Activated CD8-positive, alpha-beta T cell treated with anti-CD3 and anti-CD28 coated beads for 36 hours (primary cell): ENCODE measurements at regions not wholly inside any gene's neighbourhood (a gene's known extent, or its start where the extent isn't known, plus 50 kb on each side); places are given as distances from the start of the nearest gene placed in this dataset.

Experiments
- ATAC-seq: fragments of 200-7000 bp; cut with Tn5 transposase; one replicate; pipeline ENCODE4 v1.10.0; 2021; ENCODE audit warnings: mild to moderate bottlenecking, moderate library complexity
- CTCF ChIA-PET: fragments of 350-600 bp; sonication (Branson Sonifier 250); formaldehyde crosslinking; loops from one replicate; lab custom pipeline; 2021; ENCODE audit warnings: antibody characterized with exemption; lab: Charles Lee
- POLR2A ChIA-PET: fragments of 350-600 bp; sonication (Branson Sonifier 250); formaldehyde crosslinking; loops from one replicate; lab custom pipeline; 2021; ENCODE audit warnings: antibody characterized with exemption; lab: Charles Lee
- DNase-seq: peaks from one replicate; pipeline ENCODE4 v3.0.0-alpha.2; 2020
- H3K27ac Mint-ChIP-seq: one replicate; pipeline ENCODE4 v1.8.0; 2021; ENCODE audit warnings: mild to moderate bottlenecking, mixed read lengths
- H3K27me3 Mint-ChIP-seq: one replicate; pipeline ENCODE4 v1.8.0; 2021; ENCODE audit warnings: mixed read lengths
- H3K36me3 Mint-ChIP-seq: one replicate; pipeline ENCODE4 v1.8.0; 2021; ENCODE audit warnings: low read depth, mixed read lengths
- H3K4me1 Mint-ChIP-seq: one replicate; pipeline ENCODE4 v1.8.0; 2021; ENCODE audit warnings: low read depth, mixed read lengths
- H3K4me3 Mint-ChIP-seq: one replicate; pipeline ENCODE4 v1.8.0; 2021; ENCODE audit warnings: mild to moderate bottlenecking, moderate library complexity, mixed read lengths
- H3K9me3 Mint-ChIP-seq: one replicate; pipeline ENCODE4 v1.8.0; 2021; ENCODE audit warnings: mixed read lengths
- CTCF ChIP-seq: fragments of 200-600 bp; IDR thresholded peaks from one replicate; pipeline ENCODE4 v1.8.0; 2022; ENCODE audit warnings: antibody characterized with exemption, mild to moderate bottlenecking
- intact Hi-C: fragments of 100-400 bp; cut with micrococcal nuclease; formaldehyde crosslinking; loops from one replicate; pipeline ENCODE4 v1.10.0; 2022

- Mint-ChIP-seq H3K36me3 (no peaks in the 10 kb centered on the region), H3K9me3 (no peaks in the 10 kb centered on the region), H3K4me1 (no peaks in the 10 kb centered on the region), H3K27me3 (peaks cover 32% of the 10 kb centered on the region), H3K4me3 (no peak overlapping the region), H3K27ac (no peak overlapping the region)
- intact Hi-C loops, result no loop called here
- POLR2A ChIA-PET, result no interaction called here
- ATAC-seq (no peak), DNase-seq (no peak)
- no peak for TF ChIP-seq CTCF
- CTCF ChIA-PET, result no interaction called here
Measured at GRCh38 chr3:40615918-40616819, 91.4 kb downstream of the ZNF621 start.

GRCh38 chr3:40617084-40617483 lies 92.3 kb downstream of the ZNF621 start:
- TF ChIP-seq CTCF, result no peak
- Mint-ChIP-seq H3K4me3 (no peak overlapping the region), H3K9me3 (no peaks in the 10 kb centered on the region), H3K27me3 (peaks cover 28% of the 10 kb centered on the region), H3K36me3 (no peaks in the 10 kb centered on the region), H3K27ac (no peak overlapping the region), H3K4me1 (no peaks in the 10 kb centered on the region)
- POLR2A ChIA-PET, result no interaction called here
- intact Hi-C loops, result no loop called here
- DNase-seq, result no peak
- ATAC-seq, result no peak
- CTCF ChIA-PET, result interaction anchor here (1.5 kb wide), 1 partner anchor 32 kb away, joined by 3 read pairs; no protein-coding TSS in a partner anchor

GRCh38 chr3:40618158-40618557 lies 93.4 kb downstream of the ZNF621 start:
- DNase-seq, result no peak
- ChIA-PET POLR2A (no interaction called here), CTCF (interaction anchor here (0.7 to 1.5 kb wide), 2 partner anchors 33 to 39 kb away, joined by 3 read pairs; no protein-coding TSS in a partner anchor)
- intact Hi-C loops, result no loop called here
- no peak for TF ChIP-seq CTCF
- no peaks in the 10 kb centered on the region for H3K36me3 Mint-ChIP-seq
- peaks cover 25% of the 10 kb centered on the region for H3K27me3 Mint-ChIP-seq
- ATAC-seq, result no peak
- H3K27ac Mint-ChIP-seq, result no peak overlapping the region
- H3K4me3 Mint-ChIP-seq, result no peak overlapping the region
- H3K4me1 Mint-ChIP-seq, result no peaks in the 10 kb centered on the region
- H3K9me3 Mint-ChIP-seq, result no peaks in the 10 kb centered on the region

GRCh38 chr3:40620151-40620550 lies 95.4 kb downstream of the ZNF621 start:
- TF ChIP-seq CTCF, result no peak
- H3K4me1 Mint-ChIP-seq, result no peaks in the 10 kb centered on the region
- H3K9me3 Mint-ChIP-seq, result no peaks in the 10 kb centered on the region
- DNase-seq (no peak), ATAC-seq (no peak)
- H3K27ac Mint-ChIP-seq, result no peak overlapping the region
- H3K4me3 Mint-ChIP-seq, result no peak overlapping the region
- H3K36me3 Mint-ChIP-seq, result no peaks in the 10 kb centered on the region
- CTCF ChIA-PET, result no interaction called here
- peaks cover 15% of the 10 kb centered on the region for H3K27me3 Mint-ChIP-seq
- POLR2A ChIA-PET, result no interaction called here
- intact Hi-C loops, result no loop called here

- Mint-ChIP-seq H3K4me3 (no peak overlapping the region), H3K27ac (no peak overlapping the region), H3K36me3 (no peaks in the 10 kb centered on the region), H3K27me3 (peaks cover 4% of the 10 kb centered on the region), H3K4me1 (no peaks in the 10 kb centered on the region), H3K9me3 (no peaks in the 10 kb centered on the region)
- intact Hi-C loops, result no loop called here
- no peak for ATAC-seq
- CTCF ChIA-PET, result no interaction called here
- DNase-seq, result no peak
- TF ChIP-seq CTCF, result no peak
- POLR2A ChIA-PET, result no interaction called here
Measured at GRCh38 chr3:40621252-40621651, 96.5 kb downstream of the ZNF621 start.
